Glomerular endothelial cell (primary cell): ENCODE measurements at regions not wholly inside any gene's neighbourhood (a gene's known extent, or its start where the extent isn't known, plus 50 kb on each side); places are given as distances from the start of the nearest gene placed in this dataset.
A peak's percentile ranks its signal among the peaks of the same experiment; 100 is the strongest.

Source experiments
- DNase-seq: peaks from one replicate; pipeline ENCODE4 v3.0.0-alpha.2; 2011; ENCODE audit warnings: low read depth, low spot score; ENCODE audit errors: extremely low read depth

DNA sequence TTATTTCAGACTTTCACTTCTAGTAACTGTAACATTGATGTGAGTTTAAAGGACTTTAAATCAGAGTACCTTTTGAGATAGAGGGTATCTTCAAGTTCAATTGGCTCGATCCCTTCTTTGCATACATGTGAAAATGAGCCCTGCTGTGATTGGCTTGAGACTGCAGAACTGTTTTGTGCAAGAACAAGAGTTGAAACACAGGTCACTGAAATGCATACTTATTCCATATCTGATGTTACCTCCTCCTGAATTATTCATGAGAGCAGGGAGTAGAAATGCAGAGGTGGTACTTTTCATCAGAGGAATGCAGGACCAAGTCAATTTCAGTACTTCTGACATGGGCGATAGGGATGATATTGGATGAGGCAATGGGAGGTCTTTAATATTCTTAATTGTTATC, 459.5 kb downstream of the TLR4 start:
- DNase-seq = no peak

DNA sequence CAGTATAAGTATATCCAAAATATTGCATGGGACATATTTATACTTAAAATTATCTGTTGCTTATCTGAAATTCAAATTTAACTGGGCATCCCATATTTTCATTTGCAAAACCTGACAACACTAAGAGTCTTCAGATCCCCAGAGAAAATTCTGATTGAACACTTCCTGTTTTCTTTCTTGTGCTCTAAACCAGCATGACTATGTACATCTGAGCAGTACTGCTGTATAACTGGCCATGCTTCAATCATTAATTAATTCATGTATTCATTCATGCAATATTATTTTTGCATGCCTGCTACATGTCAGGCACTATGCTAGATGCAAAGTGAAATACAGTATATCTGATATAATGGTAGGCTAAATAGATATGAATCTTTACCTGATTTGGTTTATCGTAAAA, 461.2 kb downstream of the TLR4 start:
- no peak for DNase-seq

DNA sequence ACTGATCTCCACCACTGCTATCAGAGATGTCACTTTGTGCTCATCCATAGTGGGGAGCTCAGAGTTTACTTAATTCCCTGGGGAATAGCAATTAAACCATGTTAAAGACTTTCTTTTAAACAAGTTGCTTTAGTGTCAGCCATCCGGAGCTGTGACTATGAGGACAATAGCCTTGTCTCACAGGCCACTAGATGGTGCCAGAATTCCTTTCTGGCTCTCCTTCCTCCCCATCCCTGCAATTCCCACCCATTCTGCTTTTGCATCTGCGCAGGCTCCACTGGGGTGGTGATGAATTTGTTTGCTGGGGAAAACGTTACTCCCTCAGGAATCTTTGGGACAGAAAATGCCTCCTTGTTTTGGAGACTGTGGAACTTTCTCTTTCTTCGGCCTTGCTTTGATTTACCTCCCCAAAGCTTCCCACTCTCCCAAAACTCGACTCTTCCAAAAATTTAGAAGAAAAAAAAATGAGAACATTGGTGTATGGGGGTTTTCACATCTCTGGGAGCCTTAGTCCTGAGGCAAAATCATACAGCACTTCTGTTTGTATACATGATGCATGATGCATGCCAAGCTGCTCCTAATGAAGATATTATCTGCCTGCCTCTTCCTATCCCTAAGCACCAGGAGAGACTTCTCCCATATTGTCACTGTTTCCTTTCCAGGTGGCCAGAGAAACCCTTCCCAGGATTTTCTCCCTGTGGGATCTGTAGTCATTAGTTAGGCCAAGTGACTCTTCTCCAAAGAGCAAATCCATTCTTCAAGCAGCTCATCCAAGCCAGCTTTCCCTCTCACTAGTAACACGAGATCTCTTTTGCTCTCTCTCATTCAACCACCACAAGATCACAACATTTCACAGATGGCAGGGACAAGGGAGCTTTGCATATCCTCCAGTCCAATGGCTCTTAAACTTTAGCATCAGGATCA, 466.1 kb downstream of the TLR4 start:
- peak; percentile 14 for DNase-seq

GRCh38 chr9:118177241-118177640, 473.0 kb downstream of the TLR4 start:
- DNase-seq = no peak

GRCh38 chr9:118183576-118183975, 479.4 kb downstream of the TLR4 start:
- no peak for DNase-seq

GRCh38 chr9:118187408-118187807, 483.2 kb downstream of the TLR4 start:
- DNase-seq = no peak

DNA sequence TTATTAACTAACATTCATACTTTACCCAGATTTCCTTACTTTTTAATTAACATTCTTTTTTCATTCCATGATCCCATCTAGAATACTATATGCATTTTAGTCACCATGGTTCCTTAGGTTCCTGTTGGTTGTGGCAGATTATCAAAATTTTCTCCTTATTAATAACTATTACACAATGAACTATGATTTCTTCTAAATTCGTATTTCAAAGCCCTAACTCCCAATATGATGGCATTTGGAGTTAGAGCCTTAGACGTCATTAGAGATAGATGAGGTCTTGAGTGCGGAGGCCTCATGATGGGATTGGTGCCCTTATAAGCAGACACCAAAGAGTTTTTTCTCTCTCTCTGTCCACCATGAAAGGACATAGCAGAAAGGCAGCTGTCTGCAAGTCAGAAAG, 485.4 kb downstream of the TLR4 start:
- no peak for DNase-seq

DNA sequence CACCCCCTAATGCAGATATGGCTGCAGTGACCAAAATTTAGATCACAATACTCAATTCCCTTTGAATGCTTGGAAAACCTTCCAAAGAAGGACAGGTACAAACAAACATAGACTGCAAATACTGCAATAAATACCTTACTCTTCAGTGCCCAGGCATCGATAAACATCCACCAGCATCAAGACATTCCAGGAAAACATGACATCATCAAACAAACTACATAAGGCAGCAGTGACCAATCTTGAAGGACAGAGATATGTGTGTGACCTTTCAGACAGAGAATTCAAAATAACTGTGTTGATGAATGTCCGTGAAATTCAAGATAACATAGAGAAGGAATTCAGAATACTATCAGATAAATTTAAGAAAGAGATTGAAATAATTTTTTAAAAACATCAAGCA, 488.6 kb downstream of the TLR4 start:
- no peak for DNase-seq

GRCh38 chr9:118209343-118209742, 505.1 kb downstream of the TLR4 start:
- no peak for DNase-seq

- DNase-seq = no peak
Observed at GRCh38 chr9:118215549-118215948, 511.3 kb downstream of the TLR4 start.

- DNase-seq = no peak
Observed at GRCh38 chr9:118222375-118222774, 518.2 kb downstream of the TLR4 start.

DNA sequence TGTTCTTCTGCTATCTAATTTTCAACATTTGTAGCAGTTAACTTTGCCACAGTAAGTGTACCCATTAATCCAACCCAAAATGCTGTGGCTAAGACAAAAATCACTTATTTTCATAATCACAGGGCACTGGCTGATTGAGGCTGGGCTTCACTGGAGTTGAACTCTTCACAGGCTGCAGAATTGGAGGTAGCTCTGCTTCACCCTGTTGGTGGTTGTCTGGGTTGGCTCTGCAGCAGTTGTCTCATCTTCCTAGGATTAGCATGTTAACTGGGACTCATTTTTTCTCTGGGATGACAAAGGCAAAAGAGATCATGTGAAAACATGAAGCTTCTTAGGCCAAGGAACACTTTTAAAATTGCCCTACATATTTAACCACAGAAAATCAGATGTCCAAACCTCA, 518.9 kb downstream of the TLR4 start:
- DNase-seq = no peak

DNA sequence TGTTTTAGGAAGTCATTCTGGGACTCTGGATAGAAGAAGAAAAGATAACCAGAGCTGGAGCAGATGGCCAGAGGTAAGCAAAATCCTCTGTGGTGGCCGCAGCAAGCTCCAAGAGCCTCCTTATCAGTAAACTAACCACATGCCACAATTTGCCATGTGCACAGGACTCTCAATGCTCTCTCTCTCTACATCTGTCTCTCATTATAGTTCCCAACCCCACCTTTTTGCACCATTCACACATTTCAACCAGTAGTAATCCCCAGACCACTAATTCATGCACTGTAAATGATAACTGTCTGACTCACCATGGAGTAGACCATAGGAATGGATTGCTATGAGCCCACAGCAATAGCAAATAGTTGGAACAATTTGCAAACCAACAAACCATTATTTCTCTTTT, 526.1 kb downstream of the TLR4 start:
- no peak for DNase-seq

- no peak for DNase-seq
Observed at GRCh38 chr9:118236625-118237024, 532.4 kb downstream of the TLR4 start.

DNA sequence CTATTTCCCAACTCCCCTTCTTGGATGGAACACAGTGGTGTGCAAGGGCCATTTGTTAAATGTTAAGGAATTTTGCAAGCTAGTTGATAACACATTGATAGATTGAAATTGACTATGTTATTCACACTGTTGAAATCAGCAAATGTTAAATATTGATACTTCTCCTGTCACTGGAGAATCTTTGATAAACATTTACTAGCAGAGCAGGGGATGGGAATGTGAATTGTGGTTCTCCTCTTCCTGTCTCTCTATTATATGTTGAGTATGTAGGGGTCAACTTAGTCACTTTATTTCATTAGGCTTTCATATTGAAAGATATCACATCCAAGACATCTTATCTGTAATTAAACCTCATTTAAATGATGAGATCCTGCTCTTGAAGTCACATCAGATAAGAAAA, 533.9 kb downstream of the TLR4 start:
- DNase-seq = no peak

DNA sequence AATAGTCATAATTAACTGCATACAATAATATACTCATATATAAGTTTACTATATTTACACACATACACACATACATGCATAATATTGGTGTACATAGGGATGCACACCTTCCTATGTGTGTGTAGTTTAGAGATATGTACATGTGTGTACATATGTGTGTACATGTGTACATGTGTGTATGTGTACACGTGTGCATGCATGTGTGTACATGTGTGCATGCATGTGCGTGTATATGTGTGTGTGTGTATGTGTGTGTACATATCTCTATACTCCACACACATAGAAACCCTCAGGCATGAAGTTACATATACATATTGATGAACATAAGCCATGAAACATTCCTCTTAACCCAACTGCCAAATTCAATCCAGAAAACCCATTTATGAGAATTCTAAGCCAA, 547.8 kb downstream of the TLR4 start:
- no peak for DNase-seq

GRCh38 chr9:118262191-118262590, 558.0 kb downstream of the TLR4 start:
- no peak for DNase-seq

DNA sequence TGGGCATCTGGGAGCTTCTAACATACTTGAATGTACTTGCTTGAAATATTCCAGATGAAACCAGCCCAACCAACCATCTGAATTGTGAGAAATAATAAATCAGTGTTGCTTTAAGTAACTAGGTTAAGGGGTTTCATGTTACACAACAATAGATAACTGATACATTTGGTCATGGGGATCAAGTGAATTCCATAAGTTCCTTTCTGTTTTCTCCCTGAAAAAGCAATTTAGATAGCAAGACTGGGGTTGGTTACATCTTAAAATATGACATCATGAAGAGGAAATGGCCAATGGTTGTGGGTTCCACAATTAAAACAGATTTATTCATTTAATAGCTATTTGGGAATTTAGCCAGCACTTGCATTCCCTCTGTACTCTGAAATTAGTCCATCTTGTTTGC, 559.7 kb downstream of the TLR4 start:
- no peak for DNase-seq

DNA sequence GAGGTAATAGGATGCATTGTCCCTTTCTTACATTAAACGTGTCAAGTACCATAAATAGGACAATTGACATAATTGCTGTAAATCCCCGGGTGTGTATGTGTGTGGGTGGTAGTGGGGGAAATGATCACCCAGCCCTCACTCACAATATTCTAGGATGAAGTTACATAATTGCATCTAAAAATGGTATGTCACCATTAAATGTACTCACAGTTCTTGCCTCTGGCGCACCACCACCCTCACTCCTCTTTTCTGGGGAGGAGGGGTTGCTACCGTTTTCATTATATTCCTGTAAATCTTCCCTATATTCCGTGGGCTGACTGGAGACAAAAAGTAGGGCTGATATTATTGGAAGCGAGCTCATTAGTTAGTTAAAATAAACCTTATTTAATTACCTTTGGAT, 563.8 kb downstream of the TLR4 start:
- DNase-seq = no peak

DNA sequence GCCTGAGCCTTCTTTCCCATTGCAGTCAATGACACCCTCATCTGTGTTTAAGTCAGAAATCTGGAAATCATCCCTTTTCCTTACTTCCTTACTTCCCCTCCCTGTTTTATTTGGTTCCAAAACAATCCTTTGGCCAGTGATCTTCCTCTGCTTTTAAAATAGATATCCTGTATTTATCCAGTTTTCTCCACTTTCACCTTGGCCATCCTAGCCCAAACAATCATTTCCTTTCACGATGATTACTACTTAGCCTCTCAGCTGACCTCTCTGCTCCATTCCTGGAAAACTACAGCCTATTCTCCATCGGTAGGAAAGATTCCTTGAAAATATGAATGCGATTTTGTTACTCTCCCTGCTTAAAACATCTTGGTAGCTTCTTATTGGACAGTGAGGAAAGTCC, 565.4 kb downstream of the TLR4 start:
- DNase-seq = no peak

DNA sequence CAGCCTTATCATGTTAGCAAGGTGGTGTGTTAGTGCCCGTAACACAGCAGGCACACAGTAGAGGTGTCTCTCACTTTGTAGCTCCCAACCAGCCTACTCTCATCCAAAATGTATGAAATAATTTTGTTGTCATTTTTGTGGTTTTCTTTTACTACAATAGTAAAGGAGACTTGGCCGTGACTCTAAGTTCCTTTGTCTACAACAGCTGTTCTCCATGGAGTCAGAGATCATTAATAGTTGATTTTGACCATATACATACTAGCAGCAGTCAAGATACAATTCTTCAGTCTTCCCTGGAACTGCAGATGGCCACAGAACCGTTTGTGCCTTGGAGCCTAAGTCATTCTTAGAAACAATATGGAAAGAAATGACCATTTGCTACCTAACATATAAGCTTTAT, 567.1 kb downstream of the TLR4 start:
- DNase-seq = no peak

GRCh38 chr9:118271936-118272335, 567.7 kb downstream of the TLR4 start:
- no peak for DNase-seq

DNA sequence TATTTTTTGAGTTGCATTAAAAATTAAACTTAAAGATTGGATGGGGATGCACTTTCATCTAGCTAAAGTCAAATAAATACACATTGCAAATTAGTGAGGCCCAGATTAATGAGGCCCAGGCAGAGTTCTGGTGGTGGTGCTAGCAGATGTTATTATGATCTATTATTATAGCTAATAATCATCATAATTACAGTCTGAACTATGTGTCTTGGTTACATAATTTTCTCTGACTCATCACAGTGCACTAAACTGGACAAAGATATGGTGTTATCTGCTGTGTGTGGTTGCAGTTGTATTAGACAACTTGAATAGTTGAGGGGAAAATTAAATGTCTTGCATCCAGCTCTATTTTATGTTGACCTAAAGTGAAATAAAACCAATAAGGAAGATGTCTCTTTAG, 568.8 kb downstream of the TLR4 start:
- no peak for DNase-seq
